Nephron (organoid): ENCODE measurements at regions not wholly inside any gene's neighbourhood (a gene's known extent, or its start where the extent isn't known, plus 50 kb on each side); places are given as distances from the start of the nearest gene placed in this dataset.

ENCODE experiments used
- H3K27ac Mint-ChIP-seq, 3 experiments: 2 replicates each; pipeline ENCODE4 v1.8.0; 2020; ENCODE audit warnings: mixed read lengths in 3 of 3, mild to moderate bottlenecking in 2 of 3, moderate library complexity in 1 of 3
- H3K27me3 Mint-ChIP-seq: 2 replicates; pipeline ENCODE4 v1.8.0; 2021; ENCODE audit warnings: low read depth, mild to moderate bottlenecking, moderate library complexity, mixed read lengths
- H3K36me3 Mint-ChIP-seq: 2 replicates; pipeline ENCODE4 v1.8.0; 2020; ENCODE audit warnings: low read depth, mixed read lengths
- H3K4me1 Mint-ChIP-seq: 2 replicates; pipeline ENCODE4 v1.8.0; 2020; ENCODE audit warnings: mixed read lengths
- H3K4me3 Mint-ChIP-seq, 3 experiments: 2 replicates each; pipeline ENCODE4 v1.8.0; 2020; ENCODE audit warnings: mild to moderate bottlenecking in 3 of 3, mixed read lengths in 3 of 3, moderate library complexity in 2 of 3
- H3K9me3 Mint-ChIP-seq: 2 replicates; pipeline ENCODE4 v1.8.0; 2020; ENCODE audit warnings: mixed read lengths
- TF ChIP-seq, protein P1 (sequence below), 3 experiments: fragments of 200-600 bp; sonication (generic); IDR thresholded peaks; one replicate each; pipeline ENCODE4 v1.5.0; 2021; ENCODE audit warnings: antibody characterized with exemption in 3 of 3; ENCODE audit not compliant: unreplicated experiment in 3 of 3

DNA sequence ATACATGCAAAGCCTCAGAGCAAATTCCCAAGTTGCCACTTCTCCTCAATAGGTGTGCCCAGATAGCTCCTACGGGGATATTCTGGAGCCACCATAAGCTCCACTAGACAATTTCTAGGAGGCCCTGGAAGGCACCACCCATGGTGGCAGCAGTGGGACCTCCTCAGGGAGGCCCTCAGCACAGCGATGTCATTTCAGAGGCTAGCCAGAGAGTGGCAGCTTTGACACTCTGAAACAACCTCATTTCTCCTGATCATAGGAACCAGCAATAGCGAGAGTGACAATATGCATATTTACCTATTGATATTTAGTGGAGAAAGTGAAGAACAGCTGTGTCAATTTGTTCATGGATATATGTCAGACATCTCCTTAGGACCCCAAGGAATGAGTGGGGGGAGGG, 612.3 kb downstream of the SOX5 start:
- no peak overlapping the region for H3K27ac Mint-ChIP-seq
- no peaks in the 10 kb centered on the region for H3K36me3 Mint-ChIP-seq
- TF ChIP-seq, protein P1, sequence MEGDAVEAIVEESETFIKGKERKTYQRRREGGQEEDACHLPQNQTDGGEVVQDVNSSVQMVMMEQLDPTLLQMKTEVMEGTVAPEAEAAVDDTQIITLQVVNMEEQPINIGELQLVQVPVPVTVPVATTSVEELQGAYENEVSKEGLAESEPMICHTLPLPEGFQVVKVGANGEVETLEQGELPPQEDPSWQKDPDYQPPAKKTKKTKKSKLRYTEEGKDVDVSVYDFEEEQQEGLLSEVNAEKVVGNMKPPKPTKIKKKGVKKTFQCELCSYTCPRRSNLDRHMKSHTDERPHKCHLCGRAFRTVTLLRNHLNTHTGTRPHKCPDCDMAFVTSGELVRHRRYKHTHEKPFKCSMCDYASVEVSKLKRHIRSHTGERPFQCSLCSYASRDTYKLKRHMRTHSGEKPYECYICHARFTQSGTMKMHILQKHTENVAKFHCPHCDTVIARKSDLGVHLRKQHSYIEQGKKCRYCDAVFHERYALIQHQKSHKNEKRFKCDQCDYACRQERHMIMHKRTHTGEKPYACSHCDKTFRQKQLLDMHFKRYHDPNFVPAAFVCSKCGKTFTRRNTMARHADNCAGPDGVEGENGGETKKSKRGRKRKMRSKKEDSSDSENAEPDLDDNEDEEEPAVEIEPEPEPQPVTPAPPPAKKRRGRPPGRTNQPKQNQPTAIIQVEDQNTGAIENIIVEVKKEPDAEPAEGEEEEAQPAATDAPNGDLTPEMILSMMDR (IDR thresholded peaks at IDR 0.05; ENCODE audit: unreplicated experiment in 3 of 3) = no peak
- H3K4me3 Mint-ChIP-seq = no peak overlapping the region
- peaks cover 4% of the 10 kb centered on the region for H3K9me3 Mint-ChIP-seq
- H3K27me3 Mint-ChIP-seq = no peaks in the 10 kb centered on the region
- H3K4me1 Mint-ChIP-seq = no peaks in the 10 kb centered on the region

DNA sequence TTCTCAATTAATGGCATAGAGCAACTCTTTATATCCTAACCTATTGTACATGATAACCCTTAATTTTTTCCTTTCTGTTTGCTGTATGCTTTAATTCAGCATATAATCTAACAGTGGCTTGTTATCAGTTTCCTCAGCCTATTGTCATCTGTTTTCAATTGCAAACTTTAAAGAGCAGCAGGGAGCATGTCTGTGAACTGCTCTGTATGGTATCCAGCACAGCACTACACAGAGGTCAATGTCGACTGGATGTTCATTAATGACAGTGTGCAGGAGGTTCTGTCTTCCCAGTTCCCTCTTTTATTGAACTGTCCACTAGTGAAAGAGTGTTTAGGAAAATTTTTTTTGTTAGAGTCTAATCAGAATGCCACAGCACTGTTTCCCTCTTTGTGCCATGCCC, 609.1 kb downstream of the SOX5 start:
- no peak overlapping the region for H3K4me3 Mint-ChIP-seq
- peaks cover 4% of the 10 kb centered on the region for H3K9me3 Mint-ChIP-seq
- no peaks in the 10 kb centered on the region for H3K27me3 Mint-ChIP-seq
- H3K4me1 Mint-ChIP-seq = no peaks in the 10 kb centered on the region
- TF ChIP-seq, protein P1 (IDR thresholded peaks at IDR 0.05; ENCODE audit: unreplicated experiment in 3 of 3) = no peak
- H3K36me3 Mint-ChIP-seq = no peaks in the 10 kb centered on the region
- H3K27ac Mint-ChIP-seq = no peak overlapping the region

DNA sequence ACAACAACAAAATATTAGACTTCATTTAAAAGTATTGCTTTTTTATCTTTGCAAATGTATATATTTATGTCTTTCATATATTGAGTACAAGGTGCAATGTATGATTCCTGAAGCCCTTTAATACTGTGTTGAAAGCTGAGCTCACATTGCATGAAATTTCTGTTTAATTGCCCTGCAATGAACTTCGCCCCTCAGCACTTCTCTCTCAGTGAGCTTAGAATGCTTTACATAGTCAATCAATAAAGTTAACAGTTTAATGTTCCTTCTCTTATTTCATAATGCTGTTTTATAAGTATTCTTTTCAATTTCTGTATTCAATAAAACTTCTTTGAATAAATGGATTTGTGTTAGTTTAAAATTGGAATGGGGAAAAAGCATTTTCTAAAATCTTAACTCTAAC, 607.1 kb downstream of the SOX5 start:
- TF ChIP-seq, protein P1 (IDR thresholded peaks at IDR 0.05; ENCODE audit: unreplicated experiment in 3 of 3) = no peak
- H3K4me1 Mint-ChIP-seq = no peaks in the 10 kb centered on the region
- no peak overlapping the region for H3K4me3 Mint-ChIP-seq
- no peak overlapping the region for H3K27ac Mint-ChIP-seq
- no peaks in the 10 kb centered on the region for H3K36me3 Mint-ChIP-seq
- H3K9me3 Mint-ChIP-seq = peaks cover 4% of the 10 kb centered on the region
- no peaks in the 10 kb centered on the region for H3K27me3 Mint-ChIP-seq

DNA sequence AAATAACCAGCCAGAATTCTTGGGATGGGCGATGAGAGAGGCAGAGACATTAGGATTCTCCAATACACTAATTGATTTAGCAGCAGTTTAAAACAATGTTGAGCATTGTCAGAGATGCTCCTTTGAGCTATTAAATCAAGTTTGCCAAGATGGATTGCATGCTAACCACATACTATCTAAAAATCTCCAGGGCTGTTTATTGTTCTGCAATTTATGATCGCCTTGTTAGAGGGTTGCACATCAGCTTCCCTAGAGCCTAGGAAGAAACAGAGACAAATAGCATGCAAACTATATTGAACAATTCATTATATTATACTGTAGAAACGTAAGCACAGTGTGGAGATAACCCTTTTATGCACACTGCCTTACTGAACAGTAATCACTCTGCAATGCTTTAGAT, 599.9 kb downstream of the SOX5 start:
- peaks cover 19% of the 10 kb centered on the region for H3K4me1 Mint-ChIP-seq
- no peak overlapping the region for H3K4me3 Mint-ChIP-seq
- no peaks in the 10 kb centered on the region for H3K9me3 Mint-ChIP-seq
- H3K36me3 Mint-ChIP-seq = no peaks in the 10 kb centered on the region
- TF ChIP-seq, protein P1 (IDR thresholded peaks at IDR 0.05; ENCODE audit: unreplicated experiment in 3 of 3) = no peak
- no peak overlapping the region for H3K27ac Mint-ChIP-seq
- H3K27me3 Mint-ChIP-seq = no peaks in the 10 kb centered on the region

DNA sequence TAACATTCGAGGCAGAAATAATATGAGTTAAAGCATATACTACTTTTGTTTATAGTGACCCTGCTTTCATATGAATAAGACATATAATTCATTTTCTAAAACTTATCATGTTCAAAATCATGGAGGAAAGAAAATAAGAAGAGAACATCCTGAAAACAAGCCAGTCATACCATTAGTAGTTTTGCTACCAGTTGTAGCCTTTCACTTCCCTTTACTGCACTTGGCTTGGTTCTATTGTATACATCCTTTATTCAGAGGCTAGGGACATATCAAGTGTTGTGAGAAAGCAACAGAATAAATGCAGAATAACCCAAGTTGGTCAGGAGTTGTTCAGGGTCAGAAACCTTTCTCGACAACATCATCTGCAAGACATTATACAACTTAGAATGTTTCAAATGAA, 598.7 kb downstream of the SOX5 start:
- no peaks in the 10 kb centered on the region for H3K27me3 Mint-ChIP-seq
- no peaks in the 10 kb centered on the region for H3K36me3 Mint-ChIP-seq
- no peak overlapping the region for H3K4me3 Mint-ChIP-seq
- H3K27ac Mint-ChIP-seq = no peak overlapping the region
- TF ChIP-seq, protein P1 (IDR thresholded peaks at IDR 0.05; ENCODE audit: unreplicated experiment in 3 of 3) = no peak
- H3K9me3 Mint-ChIP-seq = no peaks in the 10 kb centered on the region
- H3K4me1 Mint-ChIP-seq = peaks cover 19% of the 10 kb centered on the region

DNA sequence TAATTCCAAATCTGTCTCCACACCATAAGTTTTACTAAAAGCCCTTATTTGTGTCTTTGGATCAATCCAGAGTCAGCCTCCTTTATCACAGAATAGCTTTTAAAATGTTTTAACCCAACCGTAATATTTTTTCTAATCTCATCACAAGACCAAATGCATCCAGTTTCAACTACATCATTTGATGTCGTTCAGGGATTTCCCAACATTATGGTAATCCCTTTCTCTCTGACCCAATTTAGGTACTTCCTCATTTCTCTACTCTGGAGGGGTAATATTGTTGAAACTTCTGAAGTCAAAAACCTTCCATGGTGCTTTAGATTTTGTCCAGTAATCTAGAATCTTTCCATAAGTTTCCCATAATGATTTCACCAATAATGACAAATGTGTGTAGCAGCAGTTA, 596.8 kb downstream of the SOX5 start:
- Mint-ChIP-seq H3K27me3 (no peaks in the 10 kb centered on the region), H3K27ac (no peak overlapping the region), H3K4me1 (peaks cover 19% of the 10 kb centered on the region), H3K4me3 (no peak overlapping the region), H3K9me3 (no peaks in the 10 kb centered on the region), H3K36me3 (no peaks in the 10 kb centered on the region)
- TF ChIP-seq, protein P1 (IDR thresholded peaks at IDR 0.05; ENCODE audit: unreplicated experiment in 3 of 3) = no peak
